Embryonic facial prominence (tissue), 1 donor: ENCODE measurements at regions not wholly inside any gene's neighbourhood (a gene's known extent, or its start where the extent isn't known, plus 50 kb on each side); places are given as distances from the start of the nearest gene placed in this dataset.
"Not testable (repeated sequence)": the region's sequence is repeated elsewhere in the genome, so short reads cannot be mapped to it uniquely, and the experiment has no call there.

Source experiments
- DNase-seq: peaks from one replicate; pipeline ENCODE4 v3.0.0-alpha.2; 2016; ENCODE audit errors: extremely low spot score

- not testable (repeated sequence) for DNase-seq
These were observed 1275.4 kb upstream of the TPTE start for GRCh38 chr21:9246010-9246409.

- peak; percentile 5 for DNase-seq
These were observed 1274.7 kb upstream of the TPTE start for GRCh38 chr21:9246481-9247289.

- DNase-seq, result not testable (repeated sequence)
These were observed 1274.1 kb upstream of the TPTE start for GRCh38 chr21:9247290-9247613.

GRCh38 chr21:9247616-9248317 lies 1273.6 kb upstream of the TPTE start:
- not testable (repeated sequence) for DNase-seq
